HEK293 (cell line): ENCODE measurements at regions not wholly inside any gene's neighbourhood (a gene's known extent, or its start where the extent isn't known, plus 50 kb on each side); places are given as distances from the start of the nearest gene placed in this dataset.

Experiments used
- BCL11A ChIP-seq: fragments of 450-650 bp; formaldehyde crosslinking; IDR thresholded peaks from 2 replicates; pipeline ENCODE4 v1.5.1; 2016; ENCODE audit warnings: low read depth, missing biosample characterization, missing genetic modification characterization
- REST ChIP-seq: fragments of 450-650 bp; formaldehyde crosslinking; IDR thresholded peaks from 2 replicates; pipeline ENCODE4 v1.5.1; 2016; ENCODE audit warnings: missing biosample characterization, missing genetic modification characterization
- ZBTB10 ChIP-seq: fragments of 450-650 bp; formaldehyde crosslinking; IDR thresholded peaks from 2 replicates; pipeline ENCODE4 v1.5.1; 2016; ENCODE audit warnings: missing biosample characterization, missing genetic modification characterization
- ZBTB20 ChIP-seq: fragments of 450-650 bp; formaldehyde crosslinking; IDR thresholded peaks from 2 replicates; pipeline ENCODE4 v1.5.1; 2016; ENCODE audit warnings: missing biosample characterization, missing genetic modification characterization
- ZBTB44 ChIP-seq: fragments of 450-650 bp; IDR thresholded peaks from 2 replicates; pipeline ENCODE4 v1.5.1; 2018; ENCODE audit warnings: missing biosample characterization, mild to moderate bottlenecking, missing genetic modification characterization
- ZFP3 ChIP-seq: fragments of 450-650 bp; formaldehyde crosslinking; IDR thresholded peaks from 2 replicates; pipeline ENCODE4 v1.5.1; 2016; ENCODE audit warnings: low read depth, missing biosample characterization, missing genetic modification characterization
- ZNF175 ChIP-seq: fragments of 450-650 bp; formaldehyde crosslinking; IDR thresholded peaks from 2 replicates; pipeline ENCODE4 v1.5.1; 2016; ENCODE audit warnings: missing biosample characterization, missing genetic modification characterization
- ZNF184 ChIP-seq: fragments of 450-650 bp; IDR thresholded peaks from 2 replicates; pipeline ENCODE4 v1.5.1; 2018; ENCODE audit warnings: missing biosample characterization, mild to moderate bottlenecking, missing genetic modification characterization
- ZNF473 ChIP-seq: fragments of 450-650 bp; formaldehyde crosslinking; IDR thresholded peaks from 2 replicates; pipeline ENCODE4 v1.5.1; 2017; ENCODE audit warnings: missing biosample characterization, missing genetic modification characterization
- ZNF747 ChIP-seq: fragments of 450-650 bp; formaldehyde crosslinking; IDR thresholded peaks from 2 replicates; pipeline ENCODE4 v1.5.1; 2016; ENCODE audit warnings: missing biosample characterization, missing genetic modification characterization
- ZNF830 ChIP-seq: fragments of 450-650 bp; IDR thresholded peaks from 2 replicates; pipeline ENCODE4 v1.5.0; 2018; ENCODE audit warnings: missing biosample characterization, missing genetic modification characterization, low read depth, mild to moderate bottlenecking, moderate library complexity
- TF ChIP-seq, protein P1 (sequence below): fragments of 450-650 bp; formaldehyde crosslinking; IDR thresholded peaks from 2 replicates; pipeline ENCODE4 v1.5.1; 2016; ENCODE audit warnings: missing biosample characterization, missing genetic modification characterization

DNA sequence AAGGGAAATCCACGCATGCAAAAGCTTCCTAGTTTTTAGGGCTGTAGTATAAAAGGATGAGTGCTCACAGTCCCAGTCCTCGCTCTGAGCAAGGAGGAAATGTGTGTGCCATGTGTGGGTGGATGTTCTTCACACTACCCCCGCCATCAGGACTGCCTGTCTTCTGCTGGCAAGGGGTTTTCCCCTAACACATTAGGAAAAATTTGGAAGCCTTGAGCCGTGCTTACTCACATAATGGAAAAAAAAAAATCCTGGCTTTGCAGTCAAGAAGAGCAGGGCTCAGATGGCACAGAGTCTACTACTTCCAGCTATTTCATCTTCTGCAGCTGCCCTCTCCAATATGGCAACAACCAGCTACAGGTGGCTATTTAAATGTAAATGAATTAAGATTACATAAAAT is 363.1 kb downstream of the PLPP3 start:
- TF ChIP-seq, protein P1, sequence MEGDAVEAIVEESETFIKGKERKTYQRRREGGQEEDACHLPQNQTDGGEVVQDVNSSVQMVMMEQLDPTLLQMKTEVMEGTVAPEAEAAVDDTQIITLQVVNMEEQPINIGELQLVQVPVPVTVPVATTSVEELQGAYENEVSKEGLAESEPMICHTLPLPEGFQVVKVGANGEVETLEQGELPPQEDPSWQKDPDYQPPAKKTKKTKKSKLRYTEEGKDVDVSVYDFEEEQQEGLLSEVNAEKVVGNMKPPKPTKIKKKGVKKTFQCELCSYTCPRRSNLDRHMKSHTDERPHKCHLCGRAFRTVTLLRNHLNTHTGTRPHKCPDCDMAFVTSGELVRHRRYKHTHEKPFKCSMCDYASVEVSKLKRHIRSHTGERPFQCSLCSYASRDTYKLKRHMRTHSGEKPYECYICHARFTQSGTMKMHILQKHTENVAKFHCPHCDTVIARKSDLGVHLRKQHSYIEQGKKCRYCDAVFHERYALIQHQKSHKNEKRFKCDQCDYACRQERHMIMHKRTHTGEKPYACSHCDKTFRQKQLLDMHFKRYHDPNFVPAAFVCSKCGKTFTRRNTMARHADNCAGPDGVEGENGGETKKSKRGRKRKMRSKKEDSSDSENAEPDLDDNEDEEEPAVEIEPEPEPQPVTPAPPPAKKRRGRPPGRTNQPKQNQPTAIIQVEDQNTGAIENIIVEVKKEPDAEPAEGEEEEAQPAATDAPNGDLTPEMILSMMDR (tag by site-specific recombination) = no peak
- TF ChIP-seq ZNF747 (tag by site-specific recombination) (no peak), ZBTB10 (tag by site-specific recombination) (no peak), BCL11A (no peak), ZBTB44 (tag by site-specific recombination) (no peak), ZBTB20 (tag by site-specific recombination) (no peak), ZNF473 (no peak), ZNF175 (tag by site-specific recombination) (no peak), ZFP3 (tag by site-specific recombination) (no peak), REST (tag by site-specific recombination) (no peak), ZNF184 (tag by site-specific recombination) (no peak), ZNF830 (no peak)
